Neural cell (in vitro differentiated cells): ENCODE measurements at regions not wholly inside any gene's neighbourhood (a gene's known extent, or its start where the extent isn't known, plus 50 kb on each side); places are given as distances from the start of the nearest gene placed in this dataset.

Experiments
- CTCF ChIP-seq: fragments of 450-650 bp; IDR thresholded peaks from 2 replicates; pipeline ENCODE4 v1.5.1; 2014; ENCODE audit warnings: antibody characterized with exemption, mild to moderate bottlenecking, moderate library complexity; ENCODE audit not compliant: poor library complexity, severe bottlenecking
- EP300 ChIP-seq: fragments of 450-650 bp; conservative IDR thresholded peaks from 2 replicates; pipeline ENCODE4 v1.6.1; 2014; ENCODE audit warnings: antibody characterized with exemption, mild to moderate bottlenecking, moderate library complexity; ENCODE audit not compliant: poor library complexity, severe bottlenecking
- EZH2 ChIP-seq: fragments of 200-600, 300-800 bp; shearing (Covaris generic), sonication (generic); IDR thresholded peaks from 2 replicates; pipeline ENCODE4 v1.6.1; 2014; ENCODE audit warnings: antibody characterized with exemption, low read length, borderline replicate concordance, mild to moderate bottlenecking; ENCODE audit not compliant: insufficient read depth, poor library complexity, severe bottlenecking
- MXI1 ChIP-seq: fragments of 450-650 bp; conservative IDR thresholded peaks from 2 replicates; pipeline ENCODE4 v1.6.1; 2014; ENCODE audit warnings: antibody characterized with exemption, mild to moderate bottlenecking; ENCODE audit not compliant: poor library complexity, severe bottlenecking
- POLR2AphosphoS5 ChIP-seq: IDR thresholded peaks from 2 replicates; pipeline ENCODE4 v1.6.1; 2012
- RAD21 ChIP-seq: fragments of 450-650 bp; conservative IDR thresholded peaks from 2 replicates; pipeline ENCODE4 v1.6.1; 2014; ENCODE audit warnings: antibody characterized with exemption, mild to moderate bottlenecking, moderate library complexity
- REST ChIP-seq: IDR thresholded peaks from 2 replicates; pipeline ENCODE4 v1.6.1; 2012; ENCODE audit warnings: borderline replicate concordance
- SMC3 ChIP-seq: fragments of 450-650 bp; conservative IDR thresholded peaks from 2 replicates; pipeline ENCODE4 v1.6.1; 2014; ENCODE audit warnings: antibody characterized with exemption, mild to moderate bottlenecking, moderate library complexity; ENCODE audit not compliant: poor library complexity
- TAF1 ChIP-seq: IDR thresholded peaks from 2 replicates; pipeline ENCODE4 v1.6.1; 2012; ENCODE audit warnings: low read depth

- TF ChIP-seq CTCF (no peak), POLR2AphosphoS5 (peak; percentile 44), RAD21 (no peak), EZH2 (no peak), SMC3 (no peak), EP300 (peak; percentile 48), MXI1 (no peak), REST (no peak), TAF1 (no peak)
Measured at GRCh38 chr7:13724977-13725566, 264.4 kb downstream of the ETV1 start.
